OCI-LY7 (cell line): ENCODE measurements at regions not wholly inside any gene's neighbourhood (a gene's known extent, or its start where the extent isn't known, plus 50 kb on each side); places are given as distances from the start of the nearest gene placed in this dataset.

Experiments used
- CTCF ChIP-seq: fragments of 200-600 bp; sonication (generic); conservative IDR thresholded peaks from 2 replicates; pipeline ENCODE4 v1.5.1; 2014; ENCODE audit warnings: mild to moderate bottlenecking, antibody characterized with exemption, low read length, moderate library complexity, mixed read lengths
- EZH2phosphoT487 ChIP-seq: fragments of 200-600 bp; sonication (generic); IDR thresholded peaks from 2 replicates; pipeline ENCODE4 v1.6.1; 2018; ENCODE audit warnings: low read depth, borderline replicate concordance, mild to moderate bottlenecking, mixed run types, antibody characterized with exemption, low read length, moderate library complexity, mixed read lengths

DNA sequence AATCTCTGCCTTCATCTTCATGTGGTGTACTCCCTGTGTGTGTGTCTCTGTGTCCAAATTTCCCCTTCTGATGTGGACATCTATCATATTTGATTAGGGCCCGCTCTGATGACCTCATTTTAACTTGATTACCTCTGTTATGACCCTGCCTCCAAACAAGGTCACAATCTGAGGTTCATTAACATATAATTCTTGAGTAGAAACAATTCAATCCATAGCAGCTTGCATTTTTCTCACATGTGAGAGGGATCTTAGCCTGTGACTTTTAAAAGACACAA, 130.9 kb upstream of the RAB4A start:
- TF ChIP-seq CTCF: no peak
- TF ChIP-seq EZH2phosphoT487: no peak
